ENCODE measurements at regions not wholly inside any gene's neighbourhood (a gene's known extent, or its start where the extent isn't known, plus 50 kb on each side); places are given as distances from the start of the nearest gene placed in this dataset.

GRCh38 chr1:57922130-57922529, 498.3 kb upstream of the DAB1 start:
- H3K9ac ChIP-seq (ENCODE audit: low read depth in 1 of 2, low read length in 2 of 2), result no peak overlapping the region
- no peak overlapping the region for H3K4me3 ChIP-seq (ENCODE audit: low read depth in 1 of 3, low read length in 3 of 3)
- H3K36me3 ChIP-seq (ENCODE audit: control insufficient read depth in 4 of 4, insufficient read depth in 3 of 4, low read depth in 1 of 4, low read length in 3 of 4), result no peaks in the 10 kb centered on the region
- no peak for DNase-seq (ENCODE audit: low spot score)
- H3K9me3 ChIP-seq (ENCODE audit: control insufficient read depth in 4 of 4, low read length in 3 of 4), result no peaks in the 10 kb centered on the region
- no peak overlapping the region for H3K27ac ChIP-seq (ENCODE audit: low read depth in 1 of 2, low read length in 2 of 2)
- no peaks in the 10 kb centered on the region for H3K4me1 ChIP-seq (ENCODE audit: control insufficient read depth in 4 of 4, insufficient read depth in 4 of 4, low read length in 3 of 4)
- peaks cover 0 to 2% (median 0%) of the 10 kb centered on the region in 4 donors for H3K27me3 ChIP-seq (ENCODE audit: control insufficient read depth in 4 of 4, insufficient read depth in 4 of 4, low read length in 3 of 4)
- TF ChIP-seq TAF1 (conservative IDR thresholded peaks at IDR 0.05) (no peak), RXRA (IDR thresholded peaks at IDR 0.05) (no peak), HNF4G (IDR thresholded peaks at IDR 0.05) (no peak), YY1 (IDR thresholded peaks at IDR 0.05) (no peak), FOXA2 (IDR thresholded peaks at IDR 0.05) (no peak), NR2F2 (IDR thresholded peaks at IDR 0.05) (no peak)

GRCh38 chr1:57916041-57916440, 492.2 kb upstream of the DAB1 start:
- 91% methylated on average over 6 of the region's 6 CpGs for WGBS
- no peak overlapping the region for H3K4me3 ChIP-seq (ENCODE audit: low read depth in 1 of 3, low read length in 3 of 3)
- H3K4me1 ChIP-seq (ENCODE audit: control insufficient read depth in 4 of 4, insufficient read depth in 4 of 4, low read length in 3 of 4), result no peaks in the 10 kb centered on the region

GRCh38 chr1:57911427-57911826, 487.6 kb upstream of the DAB1 start:
- Histone ChIP-seq H3K36me3 (ENCODE audit: control insufficient read depth in 4 of 4, insufficient read depth in 3 of 4, low read depth in 1 of 4, low read length in 3 of 4) (no peaks in the 10 kb centered on the region), H3K9me3 (ENCODE audit: control insufficient read depth in 4 of 4, low read length in 3 of 4) (no peaks in the 10 kb centered on the region), H3K4me1 (ENCODE audit: control insufficient read depth in 4 of 4, insufficient read depth in 4 of 4, low read length in 3 of 4) (no peaks in the 10 kb centered on the region), H3K4me3 (ENCODE audit: low read depth in 1 of 3, low read length in 3 of 3) (no peak overlapping the region), H3K27me3 (ENCODE audit: control insufficient read depth in 4 of 4, insufficient read depth in 4 of 4, low read length in 3 of 4) (no peaks in the 10 kb centered on the region), H3K27ac (ENCODE audit: low read depth in 1 of 2, low read length in 2 of 2) (no peak overlapping the region), H3K9ac (ENCODE audit: low read depth in 1 of 2, low read length in 2 of 2) (no peak overlapping the region)
- no peak for TF ChIP-seq REST (IDR thresholded peaks at IDR 0.05)
- TF ChIP-seq RXRA (IDR thresholded peaks at IDR 0.05), result no peak
- no peak for TF ChIP-seq SP1 (IDR thresholded peaks at IDR 0.05)
- no peak for TF ChIP-seq HNF4G (IDR thresholded peaks at IDR 0.05)
- no peak for TF ChIP-seq TAF1 (conservative IDR thresholded peaks at IDR 0.05)
- TF ChIP-seq FOXA2 (IDR thresholded peaks at IDR 0.05), result no peak
- no peak for TF ChIP-seq YY1 (IDR thresholded peaks at IDR 0.05)
- no peak for TF ChIP-seq FOXA1 (IDR thresholded peaks at IDR 0.05)
- no peak for TF ChIP-seq HNF4A (conservative IDR thresholded peaks at IDR 0.05)
- no peak for TF ChIP-seq ZBTB33 (IDR thresholded peaks at IDR 0.05)
- 83% methylated on average over 4 of the region's 4 CpGs for WGBS
- no peak for DNase-seq (ENCODE audit: low spot score)

More at GRCh38 chr1:57916041-57916440, 492.2 kb upstream of the DAB1 start:
- Histone ChIP-seq H3K27ac (ENCODE audit: low read depth in 1 of 2, low read length in 2 of 2) (no peak overlapping the region), H3K27me3 (ENCODE audit: control insufficient read depth in 4 of 4, insufficient read depth in 4 of 4, low read length in 3 of 4) (no peaks in the 10 kb centered on the region), H3K9me3 (ENCODE audit: control insufficient read depth in 4 of 4, low read length in 3 of 4) (no peaks in the 10 kb centered on the region), H3K9ac (ENCODE audit: low read depth in 1 of 2, low read length in 2 of 2) (no peak overlapping the region), H3K36me3 (ENCODE audit: control insufficient read depth in 4 of 4, insufficient read depth in 3 of 4, low read depth in 1 of 4, low read length in 3 of 4) (no peaks in the 10 kb centered on the region)
- TF ChIP-seq REST (IDR thresholded peaks at IDR 0.05), result no peak
- no peak for TF ChIP-seq RAD21 (IDR thresholded peaks at IDR 0.05)
- no peak for TF ChIP-seq ATF3 (IDR thresholded peaks at IDR 0.05)
- no peak for TF ChIP-seq FOXA2 (IDR thresholded peaks at IDR 0.05)
- TF ChIP-seq YY1 (IDR thresholded peaks at IDR 0.05), result no peak
- TF ChIP-seq HNF4G (IDR thresholded peaks at IDR 0.05), result no peak
- no peak for TF ChIP-seq HNF4A (conservative IDR thresholded peaks at IDR 0.05)
- TF ChIP-seq RXRA (IDR thresholded peaks at IDR 0.05), result no peak
- no peak for DNase-seq (ENCODE audit: low spot score)

All from liver (tissue), 7 donors.